DOHH2 (cell line): ENCODE measurements at regions not wholly inside any gene's neighbourhood (a gene's known extent, or its start where the extent isn't known, plus 50 kb on each side); places are given as distances from the start of the nearest gene placed in this dataset.
"Not testable (repeated sequence)": the region's sequence is repeated elsewhere in the genome, so short reads cannot be mapped to it uniquely, and the experiment has no call there.

ENCODE experiments used
- H3F3A ChIP-seq: fragments of 200-600 bp; sonication (generic), shearing (Covaris generic); 2 replicates; pipeline ENCODE4 v1.6.0; 2016; ENCODE audit warnings: antibody characterized with exemption, mild to moderate bottlenecking; ENCODE audit not compliant: control insufficient read depth, insufficient read depth
- H3K27ac ChIP-seq: fragments of 200-600 bp; sonication (generic); 2 replicates; pipeline ENCODE4 v1.5.1; 2014; ENCODE audit warnings: low read depth, mild to moderate bottlenecking, low read length, moderate library complexity
- H3K27me3 ChIP-seq: fragments of 200-600 bp; sonication (generic); 2 replicates; pipeline ENCODE4 v1.6.1; 2014; ENCODE audit warnings: mild to moderate bottlenecking, low read length, mixed read lengths; ENCODE audit not compliant: control insufficient read depth
- H3K36me3 ChIP-seq: fragments of 200-600 bp; sonication (generic); 2 replicates; pipeline ENCODE4 v1.6.1; 2014; ENCODE audit warnings: mild to moderate bottlenecking, low read length, moderate library complexity, mixed read lengths; ENCODE audit not compliant: control insufficient read depth
- H3K4me1 ChIP-seq: fragments of 200-600 bp; sonication (generic); 2 replicates; pipeline ENCODE4 v1.6.1; 2014; ENCODE audit warnings: mild to moderate bottlenecking, low read length, mixed read lengths; ENCODE audit not compliant: control insufficient read depth
- H3K4me2 ChIP-seq: fragments of 200-600 bp; sonication (generic); 2 replicates; pipeline ENCODE4 v1.6.0; 2014; ENCODE audit warnings: mild to moderate bottlenecking, low read length, moderate library complexity
- H3K4me3 ChIP-seq: fragments of 200-600 bp; sonication (generic); 2 replicates; pipeline ENCODE4 v1.5.1; 2014; ENCODE audit warnings: mild to moderate bottlenecking, low read length, mixed read lengths
- H3K79me2 ChIP-seq: fragments of 200-600 bp; sonication (generic); 2 replicates; pipeline ENCODE4 v1.6.1; 2014; ENCODE audit warnings: mild to moderate bottlenecking, low read length, mixed read lengths; ENCODE audit not compliant: control insufficient read depth
- H3K9me2 ChIP-seq: fragments of 200-600 bp; sonication (generic); replicated peaks from 2 replicates; pipeline ENCODE4 v1.6.1; 2014; ENCODE audit warnings: mild to moderate bottlenecking, low read length, mixed read lengths; ENCODE audit not compliant: control insufficient read depth
- H3K9me3 ChIP-seq: fragments of 200-600 bp; sonication (generic); 2 replicates; pipeline ENCODE4 v1.6.1; 2014; ENCODE audit warnings: antibody characterized with exemption, low read length, mixed read lengths; ENCODE audit not compliant: control insufficient read depth, insufficient read depth
- H4K20me1 ChIP-seq: fragments of 200-600 bp; sonication (generic); 2 replicates; pipeline ENCODE4 v1.6.0; 2014; ENCODE audit warnings: low read depth, mild to moderate bottlenecking, antibody characterized with exemption, low read length, moderate library complexity; ENCODE audit not compliant: control insufficient read depth, insufficient read depth
- CTCF ChIP-seq: fragments of 200-600 bp; sonication (generic); IDR thresholded peaks from one replicate; pipeline ENCODE4 v1.5.1; 2014; ENCODE audit warnings: antibody characterized with exemption, mild to moderate bottlenecking, low read depth, low read length; ENCODE audit not compliant: poor library complexity, severe bottlenecking
- EZH2phosphoT487 ChIP-seq: fragments of 200-600 bp; sonication (generic); IDR thresholded peaks from 2 replicates; pipeline ENCODE4 v1.6.1; 2017; ENCODE audit warnings: borderline replicate concordance, mild to moderate bottlenecking, antibody characterized with exemption, low read length, moderate library complexity, mixed read lengths

DNA sequence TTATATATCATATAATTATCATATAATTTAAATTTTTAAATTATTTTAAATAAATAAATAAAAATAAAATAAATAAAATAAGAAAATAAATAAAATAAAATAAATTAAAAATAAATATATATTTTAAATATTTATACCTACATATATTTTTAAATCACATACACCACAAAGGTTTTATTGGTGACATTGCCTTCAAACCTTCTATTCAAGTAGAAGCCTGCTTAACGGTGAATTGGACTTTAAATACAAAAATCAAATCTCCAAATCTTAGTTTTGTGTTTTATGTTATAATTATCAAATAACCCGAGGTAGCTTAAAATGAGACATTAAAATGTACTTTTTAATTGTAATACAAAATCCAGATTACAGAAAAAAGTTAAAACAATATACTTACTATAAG, 1137.8 kb downstream of the HACE1 start:
- TF ChIP-seq EZH2phosphoT487 = no peak
- TF ChIP-seq CTCF = no peak
- no peak overlapping the region for H3K4me2 ChIP-seq
- H3K27ac ChIP-seq = no peak overlapping the region
- H3K9me2 ChIP-seq = no peaks in the 10 kb centered on the region; the same call in 1 of the 2 replicates
- no peaks in the 10 kb centered on the region for H3F3A ChIP-seq
- no peaks in the 10 kb centered on the region for H3K9me3 ChIP-seq
- H3K27me3 ChIP-seq = no peaks in the 10 kb centered on the region
- no peak overlapping the region for H3K4me3 ChIP-seq
- no peaks in the 10 kb centered on the region for H3K79me2 ChIP-seq
- no peaks in the 10 kb centered on the region for H4K20me1 ChIP-seq
- no peaks in the 10 kb centered on the region for H3K36me3 ChIP-seq
- H3K4me1 ChIP-seq = no peaks in the 10 kb centered on the region

- no peak overlapping the region for H3K4me3 ChIP-seq
- TF ChIP-seq CTCF = no peak
- no peak for TF ChIP-seq EZH2phosphoT487
- H4K20me1 ChIP-seq = no peaks in the 10 kb centered on the region
- no peak overlapping the region for H3K27ac ChIP-seq
- H3K9me3 ChIP-seq = no peaks in the 10 kb centered on the region
- H3K79me2 ChIP-seq = no peaks in the 10 kb centered on the region
- H3K36me3 ChIP-seq = no peaks in the 10 kb centered on the region
- H3K27me3 ChIP-seq = no peaks in the 10 kb centered on the region
- H3K4me1 ChIP-seq = no peaks in the 10 kb centered on the region
- H3F3A ChIP-seq = no peaks in the 10 kb centered on the region
- no peaks in the 10 kb centered on the region; the same call in 1 of the 2 replicates for H3K9me2 ChIP-seq
- H3K4me2 ChIP-seq = no peak overlapping the region
These were observed 1139.3 kb downstream of the HACE1 start for GRCh38 chr6:103720393-103720792.

- Histone ChIP-seq H3K79me2 (no peaks in the 10 kb centered on the region), H3K9me3 (no peaks in the 10 kb centered on the region), H3K4me3 (no peak overlapping the region), H3F3A (no peaks in the 10 kb centered on the region), H3K9me2 (no peaks in the 10 kb centered on the region; the same call in 1 of the 2 replicates), H3K4me2 (no peak overlapping the region), H3K27me3 (no peaks in the 10 kb centered on the region), H3K36me3 (no peaks in the 10 kb centered on the region), H3K27ac (no peak overlapping the region), H3K4me1 (no peaks in the 10 kb centered on the region), H4K20me1 (no peaks in the 10 kb centered on the region)
- TF ChIP-seq EZH2phosphoT487 (no peak), CTCF (no peak)
These were observed 1140.2 kb downstream of the HACE1 start for GRCh38 chr6:103719545-103719944.

GRCh38 chr6:103715269-103715668, 1144.5 kb downstream of the HACE1 start:
- Histone ChIP-seq H3K4me1 (no peaks in the 10 kb centered on the region), H3K4me2 (no peak overlapping the region), H3K9me2 (no peaks in the 10 kb centered on the region), H3K4me3 (no peak overlapping the region), H3K36me3 (no peaks in the 10 kb centered on the region), H3K9me3 (no peaks in the 10 kb centered on the region), H4K20me1 (no peaks in the 10 kb centered on the region), H3K79me2 (no peaks in the 10 kb centered on the region), H3F3A (no peaks in the 10 kb centered on the region), H3K27me3 (no peaks in the 10 kb centered on the region), H3K27ac (no peak overlapping the region)
- no peak for TF ChIP-seq CTCF
- TF ChIP-seq EZH2phosphoT487 = no peak

DNA sequence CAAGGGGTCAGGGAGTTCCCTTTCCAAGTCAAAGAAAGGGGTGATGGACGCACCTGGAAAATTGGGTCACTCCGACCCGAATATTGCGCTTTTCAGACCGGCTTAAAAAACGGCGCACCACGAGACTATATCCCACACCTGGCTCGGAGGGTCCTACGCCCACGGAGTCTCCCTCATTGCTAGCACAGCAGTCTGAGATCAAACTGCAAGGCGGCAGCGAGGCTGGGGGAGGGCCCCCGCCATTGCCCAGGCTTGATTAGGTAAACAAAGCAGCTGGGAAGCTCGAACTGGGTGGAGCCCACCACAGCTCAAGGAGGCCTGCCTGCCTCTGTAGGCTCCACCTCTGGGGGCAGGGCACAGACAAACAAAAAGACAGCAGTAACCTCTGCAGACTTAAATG, 1150.5 kb downstream of the HACE1 start:
- H3K36me3 ChIP-seq, H3K79me2 ChIP-seq: not testable (repeated sequence)

More for the DNA sequence above, 1150.5 kb downstream of the HACE1 start:
- H3K4me2 ChIP-seq, H3K9me2 ChIP-seq, H3K27ac ChIP-seq, H3K4me1 ChIP-seq, H3K4me3 ChIP-seq, H3K9me3 ChIP-seq, H4K20me1 ChIP-seq, H3K27me3 ChIP-seq, H3F3A ChIP-seq: not testable (repeated sequence)
